Loucy (cell line): ENCODE measurements at regions not wholly inside any gene's neighbourhood (a gene's known extent, or its start where the extent isn't known, plus 50 kb on each side); places are given as distances from the start of the nearest gene placed in this dataset.

Experiments used
- H2AFZ ChIP-seq: fragments of 200-600 bp; sonication (generic); 2 replicates; pipeline ENCODE4 v1.6.0; 2016; ENCODE audit warnings: antibody characterized with exemption, mild to moderate bottlenecking, low read length, moderate library complexity
- H3F3A ChIP-seq: fragments of 200-600 bp; 2 replicates; pipeline ENCODE4 v1.6.0; 2016; ENCODE audit warnings: antibody characterized with exemption, low read depth, mild to moderate bottlenecking
- H3K27me3 ChIP-seq: fragments of 200-600 bp; sonication (generic); 2 replicates; pipeline ENCODE4 v1.6.1; 2014; ENCODE audit warnings: low read length, mild to moderate bottlenecking; ENCODE audit not compliant: insufficient read depth, poor library complexity, severe bottlenecking
- H3K36me3 ChIP-seq: fragments of 200-600 bp; sonication (generic); 2 replicates; pipeline ENCODE4 v1.6.1; 2016; ENCODE audit warnings: low read length; ENCODE audit not compliant: insufficient read depth
- H3K4me1 ChIP-seq: fragments of 200-600 bp; sonication (generic); 2 replicates; pipeline ENCODE4 v1.5.1; 2014; ENCODE audit warnings: low read length, mild to moderate bottlenecking; ENCODE audit not compliant: insufficient read depth, poor library complexity, severe bottlenecking
- H3K4me2 ChIP-seq: fragments of 200-600 bp; sonication (generic); 2 replicates; pipeline ENCODE4 v1.6.0; 2014; ENCODE audit warnings: antibody characterized with exemption, low read length, low read depth, mild to moderate bottlenecking; ENCODE audit not compliant: poor library complexity, severe bottlenecking
- H3K4me3 ChIP-seq: fragments of 200-600 bp; sonication (generic); 2 replicates; pipeline ENCODE4 v1.5.1; 2014; ENCODE audit warnings: low read length, mild to moderate bottlenecking, mixed read lengths; ENCODE audit not compliant: poor library complexity, severe bottlenecking
- H3K79me2 ChIP-seq: fragments of 200-600 bp; sonication (generic); 2 replicates; pipeline ENCODE4 v1.6.1; 2014; ENCODE audit warnings: low read length; ENCODE audit not compliant: insufficient read depth
- H3K9ac ChIP-seq: fragments of 200-600 bp; sonication (generic); 2 replicates; pipeline ENCODE4 v1.6.0; 2014; ENCODE audit warnings: mild to moderate bottlenecking, low read depth, low read length, moderate library complexity; ENCODE audit not compliant: poor library complexity, severe bottlenecking
- H3K9me2 ChIP-seq: fragments of 200-600 bp; sonication (generic); replicated peaks from 2 replicates; pipeline ENCODE4 v1.6.1; 2016; ENCODE audit warnings: low read depth, low read length, mixed read lengths
- H3K9me3 ChIP-seq: fragments of 200-600 bp; sonication (generic); 2 replicates; pipeline ENCODE4 v1.6.1; 2014; ENCODE audit warnings: mild to moderate bottlenecking, antibody characterized with exemption, low read length, low read depth; ENCODE audit not compliant: insufficient read depth
- H4K20me1 ChIP-seq: fragments of 200-600 bp; sonication (generic); 2 replicates; pipeline ENCODE4 v1.6.0; 2014; ENCODE audit warnings: antibody characterized with exemption, low read length, mild to moderate bottlenecking; ENCODE audit not compliant: insufficient read depth, poor library complexity, severe bottlenecking
- EZH2phosphoT487 ChIP-seq: fragments of 200-600 bp; IDR thresholded peaks from 2 replicates; pipeline ENCODE4 v1.6.1; 2018; ENCODE audit warnings: antibody characterized with exemption, mild to moderate bottlenecking, moderate library complexity, borderline replicate concordance
- TF ChIP-seq, protein P1 (sequence below): fragments of 200-600 bp; sonication (generic); conservative IDR thresholded peaks from 2 replicates; pipeline ENCODE4 v1.5.1; 2014; ENCODE audit warnings: mild to moderate bottlenecking, antibody characterized with exemption, low read length

DNA sequence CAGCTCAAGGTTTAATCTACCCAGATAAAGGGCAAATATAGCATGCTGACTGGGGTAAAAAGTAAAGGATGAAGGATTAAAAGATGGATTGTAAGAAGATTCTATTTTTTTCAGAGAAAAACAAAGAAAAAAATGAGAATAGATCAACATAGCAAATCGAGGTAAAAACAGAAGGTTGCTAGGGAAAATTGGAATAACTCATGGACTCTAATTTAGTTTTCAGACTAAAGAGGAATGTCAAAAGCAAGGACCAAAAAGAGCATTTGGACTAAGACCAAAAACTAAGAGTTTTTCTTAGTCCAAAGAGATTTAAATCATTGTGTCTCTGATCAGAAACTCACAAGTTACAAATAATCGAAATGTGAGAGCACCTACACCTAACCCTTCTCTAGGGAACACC, 250.7 kb upstream of the PTPRD start:
- Histone ChIP-seq H3K4me2 (no peak overlapping the region), H3K36me3 (no peaks in the 10 kb centered on the region), H3K4me1 (no peaks in the 10 kb centered on the region), H3K4me3 (no peak overlapping the region), H3K79me2 (no peaks in the 10 kb centered on the region), H3K9ac (no peak overlapping the region), H2AFZ (no peak overlapping the region), H3K9me2 (no peaks in the 10 kb centered on the region), H3K27me3 (no peaks in the 10 kb centered on the region), H3K9me3 (no peaks in the 10 kb centered on the region), H4K20me1 (no peaks in the 10 kb centered on the region), H3F3A (no peaks in the 10 kb centered on the region)
- TF ChIP-seq, protein P1, sequence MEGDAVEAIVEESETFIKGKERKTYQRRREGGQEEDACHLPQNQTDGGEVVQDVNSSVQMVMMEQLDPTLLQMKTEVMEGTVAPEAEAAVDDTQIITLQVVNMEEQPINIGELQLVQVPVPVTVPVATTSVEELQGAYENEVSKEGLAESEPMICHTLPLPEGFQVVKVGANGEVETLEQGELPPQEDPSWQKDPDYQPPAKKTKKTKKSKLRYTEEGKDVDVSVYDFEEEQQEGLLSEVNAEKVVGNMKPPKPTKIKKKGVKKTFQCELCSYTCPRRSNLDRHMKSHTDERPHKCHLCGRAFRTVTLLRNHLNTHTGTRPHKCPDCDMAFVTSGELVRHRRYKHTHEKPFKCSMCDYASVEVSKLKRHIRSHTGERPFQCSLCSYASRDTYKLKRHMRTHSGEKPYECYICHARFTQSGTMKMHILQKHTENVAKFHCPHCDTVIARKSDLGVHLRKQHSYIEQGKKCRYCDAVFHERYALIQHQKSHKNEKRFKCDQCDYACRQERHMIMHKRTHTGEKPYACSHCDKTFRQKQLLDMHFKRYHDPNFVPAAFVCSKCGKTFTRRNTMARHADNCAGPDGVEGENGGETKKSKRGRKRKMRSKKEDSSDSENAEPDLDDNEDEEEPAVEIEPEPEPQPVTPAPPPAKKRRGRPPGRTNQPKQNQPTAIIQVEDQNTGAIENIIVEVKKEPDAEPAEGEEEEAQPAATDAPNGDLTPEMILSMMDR = no peak
- no peak for TF ChIP-seq EZH2phosphoT487

DNA sequence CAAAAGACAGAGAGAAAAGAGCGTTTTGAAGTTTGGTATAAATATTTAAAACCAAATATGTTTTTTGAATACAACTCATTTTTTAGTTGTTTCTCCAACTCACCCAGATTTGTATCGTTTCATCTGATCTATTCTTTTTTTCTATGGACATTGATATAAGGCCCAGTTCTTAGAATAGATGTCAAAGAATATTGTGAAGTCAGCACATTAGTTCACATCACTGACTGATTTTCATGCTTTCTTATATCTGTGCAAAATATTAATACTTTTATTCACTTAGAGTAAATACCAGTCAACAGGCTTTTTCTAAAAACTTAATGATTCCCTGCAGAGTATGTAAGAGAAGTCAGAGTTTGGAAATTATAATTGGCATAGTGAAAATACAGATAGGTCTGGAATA, 254.4 kb upstream of the PTPRD start:
- H2AFZ ChIP-seq = no peak overlapping the region
- no peaks in the 10 kb centered on the region for H3K4me1 ChIP-seq
- H3K9me3 ChIP-seq = no peaks in the 10 kb centered on the region
- no peak overlapping the region for H3K4me2 ChIP-seq
- H3K9me2 ChIP-seq = no peaks in the 10 kb centered on the region
- no peaks in the 10 kb centered on the region for H3K36me3 ChIP-seq
- H3K9ac ChIP-seq = no peak overlapping the region
- H3F3A ChIP-seq = no peaks in the 10 kb centered on the region
- TF ChIP-seq EZH2phosphoT487 = no peak
- TF ChIP-seq, protein P1 = no peak
- H3K4me3 ChIP-seq = no peak overlapping the region
- H4K20me1 ChIP-seq = no peaks in the 10 kb centered on the region
- H3K27me3 ChIP-seq = no peaks in the 10 kb centered on the region
- H3K79me2 ChIP-seq = no peaks in the 10 kb centered on the region

GRCh38 chr9:10869687-10870086, 256.9 kb upstream of the PTPRD start:
- H3K4me3 ChIP-seq = no peak overlapping the region
- H3K9me3 ChIP-seq = no peaks in the 10 kb centered on the region
- H3F3A ChIP-seq = no peaks in the 10 kb centered on the region
- no peak overlapping the region for H3K9ac ChIP-seq
- H3K36me3 ChIP-seq = no peaks in the 10 kb centered on the region
- no peaks in the 10 kb centered on the region for H4K20me1 ChIP-seq
- H2AFZ ChIP-seq = no peak overlapping the region
- H3K9me2 ChIP-seq = no peaks in the 10 kb centered on the region
- no peak overlapping the region for H3K4me2 ChIP-seq
- TF ChIP-seq EZH2phosphoT487 = no peak
- TF ChIP-seq, protein P1 = no peak
- H3K27me3 ChIP-seq = no peaks in the 10 kb centered on the region
- H3K79me2 ChIP-seq = no peaks in the 10 kb centered on the region
- no peaks in the 10 kb centered on the region for H3K4me1 ChIP-seq
